ENCODE measurements at regions not wholly inside any gene's neighbourhood (a gene's known extent, or its start where the extent isn't known, plus 50 kb on each side); places are given as distances from the start of the nearest gene placed in this dataset.

- TF ChIP-seq CTCF (IDR thresholded peaks at IDR 0.05) = no peak
- TF ChIP-seq POLR2AphosphoS5 (IDR thresholded peaks at IDR 0.05; ENCODE audit: insufficient read depth in 1 of 2, low read depth in 1 of 2) = no peak
- TF ChIP-seq POLR2A (IDR thresholded peaks at IDR 0.05) = no peak
These were observed 120.0 kb upstream of the OSR1 start for GRCh38 chr2:19478409-19478808.

All from vagina (tissue), 2 donors.